GM12875 (cell line): ENCODE measurements at regions not wholly inside any gene's neighbourhood (a gene's known extent, or its start where the extent isn't known, plus 50 kb on each side); places are given as distances from the start of the nearest gene placed in this dataset.

Source experiments
- H3K4me3 ChIP-seq: one replicate; pipeline ENCODE4 v1.5.1; 2011; ENCODE audit warnings: low read depth, low read length, control low read depth
- TF ChIP-seq, protein P1 (sequence below): IDR thresholded peaks from 2 replicates; pipeline ENCODE4 v1.5.1; 2011; ENCODE audit warnings: low read depth, mild to moderate bottlenecking, control low read depth, inconsistent platforms, low read length, moderate library complexity, borderline replicate concordance; ENCODE audit not compliant: insufficient read depth

DNA sequence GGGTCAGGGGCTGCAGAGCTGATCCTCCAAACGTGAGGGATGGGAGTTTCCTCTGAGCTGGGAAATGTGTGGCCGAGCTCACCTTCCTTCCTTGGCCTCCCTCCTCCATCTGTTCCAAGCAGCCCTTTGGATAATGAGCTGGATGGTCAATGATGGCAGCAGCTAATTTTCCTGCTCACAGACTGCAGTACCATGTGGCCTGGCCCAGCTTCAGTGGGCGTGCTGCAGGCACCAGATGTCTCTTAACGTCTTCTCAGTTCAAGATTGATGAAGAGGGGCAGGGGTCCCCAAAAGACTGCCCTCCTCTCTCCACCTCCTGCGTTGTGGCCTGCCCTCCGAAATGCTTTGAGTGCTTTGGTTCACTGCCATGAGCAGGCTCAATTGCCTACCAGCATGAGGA is 86.0 kb downstream of the UBIAD1 start:
- TF ChIP-seq, protein P1, sequence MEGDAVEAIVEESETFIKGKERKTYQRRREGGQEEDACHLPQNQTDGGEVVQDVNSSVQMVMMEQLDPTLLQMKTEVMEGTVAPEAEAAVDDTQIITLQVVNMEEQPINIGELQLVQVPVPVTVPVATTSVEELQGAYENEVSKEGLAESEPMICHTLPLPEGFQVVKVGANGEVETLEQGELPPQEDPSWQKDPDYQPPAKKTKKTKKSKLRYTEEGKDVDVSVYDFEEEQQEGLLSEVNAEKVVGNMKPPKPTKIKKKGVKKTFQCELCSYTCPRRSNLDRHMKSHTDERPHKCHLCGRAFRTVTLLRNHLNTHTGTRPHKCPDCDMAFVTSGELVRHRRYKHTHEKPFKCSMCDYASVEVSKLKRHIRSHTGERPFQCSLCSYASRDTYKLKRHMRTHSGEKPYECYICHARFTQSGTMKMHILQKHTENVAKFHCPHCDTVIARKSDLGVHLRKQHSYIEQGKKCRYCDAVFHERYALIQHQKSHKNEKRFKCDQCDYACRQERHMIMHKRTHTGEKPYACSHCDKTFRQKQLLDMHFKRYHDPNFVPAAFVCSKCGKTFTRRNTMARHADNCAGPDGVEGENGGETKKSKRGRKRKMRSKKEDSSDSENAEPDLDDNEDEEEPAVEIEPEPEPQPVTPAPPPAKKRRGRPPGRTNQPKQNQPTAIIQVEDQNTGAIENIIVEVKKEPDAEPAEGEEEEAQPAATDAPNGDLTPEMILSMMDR: no peak
- no peak overlapping the region for H3K4me3 ChIP-seq

DNA sequence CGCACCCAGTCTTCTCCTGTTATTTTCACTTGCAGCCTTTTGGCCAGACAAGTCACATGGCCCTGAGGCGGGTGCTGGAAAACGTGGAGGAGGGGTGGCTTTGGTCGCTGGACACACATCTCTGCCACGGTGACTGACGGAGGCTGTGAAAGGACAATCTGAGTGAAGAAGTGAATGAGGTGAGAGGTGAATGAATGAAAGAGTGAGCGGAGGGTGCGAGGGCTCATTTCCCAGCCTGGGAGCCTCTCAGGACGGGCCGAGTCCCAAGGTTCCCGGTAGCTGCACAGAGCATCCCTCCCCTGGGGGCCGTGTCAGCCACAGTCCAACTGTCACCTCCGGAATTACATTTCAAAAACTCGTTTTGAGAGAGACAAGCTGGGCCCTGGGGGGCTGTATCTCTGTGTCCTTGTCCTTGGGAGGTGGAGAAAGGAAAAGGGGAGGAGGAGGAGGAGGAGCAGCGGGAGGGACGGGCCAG is 89.6 kb downstream of the UBIAD1 start:
- H3K4me3 ChIP-seq: no peak overlapping the region
- TF ChIP-seq, protein P1: no peak

DNA sequence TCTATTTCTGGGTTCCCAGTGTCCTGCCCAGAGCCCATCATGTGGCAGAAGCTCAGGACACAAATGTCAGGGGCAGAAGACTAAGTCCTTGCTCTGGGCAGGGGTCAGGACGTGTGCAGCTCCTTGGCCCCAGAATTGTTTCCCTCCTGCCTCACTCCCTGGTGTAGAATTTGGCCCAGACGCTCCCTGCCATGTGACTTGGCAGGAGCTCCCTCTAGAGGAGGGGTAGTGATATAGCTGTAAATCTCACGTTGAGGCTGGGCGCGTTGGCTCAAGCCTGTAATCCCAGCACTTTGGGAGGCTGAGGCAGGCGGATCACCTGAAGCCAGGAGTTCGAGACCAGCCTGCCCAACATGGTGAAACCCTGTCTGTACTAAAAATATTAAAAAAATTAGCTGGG is 91.2 kb downstream of the UBIAD1 start:
- H3K4me3 ChIP-seq: no peak overlapping the region
- TF ChIP-seq, protein P1: peak; percentile 40; the same call in 1 of the 2 replicates

DNA sequence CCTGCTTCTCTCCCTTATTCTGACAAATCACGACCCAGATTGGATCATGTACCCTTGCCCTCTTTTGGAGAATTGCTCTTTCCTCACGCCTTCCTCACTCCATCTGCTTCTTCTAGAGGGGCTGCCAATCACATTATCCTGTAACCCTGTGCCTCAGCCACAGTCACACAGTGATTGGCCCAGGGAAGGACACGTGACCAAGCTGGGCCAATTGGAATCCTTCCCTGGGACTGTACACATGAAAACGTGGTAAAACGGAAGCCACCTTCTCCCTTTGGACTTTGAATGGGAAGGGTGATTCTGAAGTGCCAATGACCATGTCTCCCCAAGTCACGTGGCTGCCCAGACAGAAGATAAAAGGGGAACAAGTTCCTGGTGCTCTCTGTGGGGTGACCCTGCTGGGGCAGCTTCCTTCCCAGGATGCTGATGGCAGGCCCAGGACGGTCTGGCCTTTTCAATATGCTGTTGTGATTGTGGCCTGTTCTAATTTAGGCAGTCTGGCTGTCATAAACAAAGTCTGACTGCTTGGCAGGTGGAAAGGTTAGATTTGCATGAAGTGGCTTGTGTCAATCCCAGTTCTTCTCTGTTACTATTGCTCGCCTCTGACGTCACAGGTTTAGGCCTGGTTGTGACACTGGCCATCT is 92.9 kb downstream of the UBIAD1 start:
- TF ChIP-seq, protein P1: no peak
- no peak overlapping the region for H3K4me3 ChIP-seq

DNA sequence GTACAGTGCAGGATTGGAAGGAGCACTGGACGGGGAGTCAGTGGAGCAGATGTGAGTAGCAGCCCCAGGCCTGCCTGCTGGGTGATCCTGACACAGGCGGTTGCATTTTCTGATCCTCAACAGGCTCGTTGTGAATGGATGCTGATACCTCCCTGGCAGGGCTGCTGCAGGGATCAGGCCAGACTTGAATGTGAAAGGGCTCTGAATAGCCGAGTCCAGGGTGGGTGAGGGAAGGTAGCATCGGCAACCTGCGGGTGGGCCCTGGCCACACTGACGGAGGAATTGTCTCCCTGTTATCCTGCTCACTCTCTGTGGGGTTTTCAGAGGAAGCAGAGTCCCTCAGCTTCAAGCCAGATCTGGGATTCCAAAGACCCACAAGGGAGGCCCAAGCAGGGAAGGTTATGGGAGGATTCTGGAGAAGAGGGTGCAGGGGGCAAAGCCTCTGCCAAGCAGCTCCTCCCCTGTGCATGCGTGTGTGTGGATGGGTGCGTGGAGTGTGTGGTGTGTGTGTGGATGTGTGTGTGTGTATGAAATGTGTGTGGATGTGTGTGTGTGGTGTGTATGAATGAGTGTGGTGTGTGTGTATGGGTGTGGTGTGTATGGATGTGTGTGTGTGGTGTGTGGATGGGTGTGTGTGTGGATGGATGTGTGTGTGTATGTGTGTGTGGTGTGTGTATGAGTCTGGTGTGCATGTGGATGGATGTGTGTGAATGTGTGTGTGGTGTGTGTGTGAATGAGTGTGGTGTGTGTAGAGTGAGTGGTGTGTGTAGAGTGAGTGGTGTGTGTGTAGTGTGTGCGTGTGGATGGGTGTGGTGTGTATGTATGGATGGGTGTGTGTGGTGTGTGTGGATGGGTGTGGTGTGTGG is 100.3 kb downstream of the UBIAD1 start:
- TF ChIP-seq, protein P1: no peak

DNA sequence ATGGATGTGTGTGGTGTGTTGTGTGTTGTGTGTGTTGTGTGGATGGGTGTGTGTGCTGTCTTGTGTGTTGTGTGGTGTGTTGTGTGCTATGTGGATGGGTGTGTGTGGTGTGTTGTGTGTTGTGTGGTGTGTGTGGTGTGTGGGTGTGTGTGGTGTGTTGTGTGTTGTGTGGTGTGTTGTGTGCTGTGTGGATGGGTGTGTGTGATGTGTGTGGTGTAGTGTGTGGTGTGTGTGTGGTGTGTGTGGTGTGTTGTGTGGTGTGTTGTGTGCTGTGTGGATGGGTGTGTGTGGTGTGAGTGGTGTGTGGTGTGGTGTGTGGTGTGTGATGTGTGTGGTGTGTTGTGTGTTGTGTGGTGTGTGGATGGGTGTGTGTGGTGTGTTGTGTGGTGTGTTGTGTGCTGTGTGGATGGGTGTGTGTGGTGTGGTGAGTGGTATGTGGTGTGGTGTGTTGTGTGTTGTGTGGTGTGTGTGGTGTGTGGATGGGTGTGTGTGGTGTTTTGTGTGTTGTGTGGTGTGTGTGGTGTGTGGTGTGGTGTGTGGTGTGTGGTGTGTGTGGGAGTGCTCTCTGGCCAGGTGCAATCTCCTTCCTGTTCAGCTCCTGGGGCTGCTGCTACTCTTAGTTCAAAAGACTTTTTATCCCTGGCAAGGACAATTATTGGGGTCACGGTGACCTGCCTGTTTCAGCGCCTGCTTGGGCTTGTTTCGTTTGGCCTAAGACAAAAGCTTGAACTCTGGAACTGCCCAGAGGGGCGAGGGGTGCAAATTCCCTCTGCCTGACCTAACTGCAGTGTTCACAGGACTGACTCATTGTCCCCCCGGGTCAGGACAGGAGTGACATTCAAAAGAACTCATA is 101.1 kb downstream of the UBIAD1 start:
- TF ChIP-seq, protein P1: no peak
- H3K4me3 ChIP-seq: no peak overlapping the region

More for the DNA sequence above, 100.3 kb downstream of the UBIAD1 start:
- no peak overlapping the region for H3K4me3 ChIP-seq
